HG02623 (cell line): ENCODE measurements at regions not wholly inside any gene's neighbourhood (a gene's known extent, or its start where the extent isn't known, plus 50 kb on each side); places are given as distances from the start of the nearest gene placed in this dataset.

Source experiments
- ATAC-seq: cut with Tn5 transposase; IDR thresholded peaks from one replicate; pipeline ENCODE4 v1.9.1; 2021; ENCODE audit warnings: moderate library complexity; ENCODE audit not compliant: unreplicated experiment

GRCh38 chr20:20993372-20993771 is 112.8 kb downstream of the LINC00237 start:
- no peak for ATAC-seq

- no peak for ATAC-seq
Measured at GRCh38 chr20:20992686-20993360, 113.3 kb downstream of the LINC00237 start.

GRCh38 chr20:20992277-20992676 is 113.9 kb downstream of the LINC00237 start:
- no peak for ATAC-seq

GRCh38 chr20:20989081-20989480 is 117.1 kb downstream of the LINC00237 start:
- ATAC-seq: no peak

- no peak for ATAC-seq
Measured at GRCh38 chr20:20979934-20980333, 126.2 kb downstream of the LINC00237 start.

GRCh38 chr20:20977786-20978185 is 128.4 kb downstream of the LINC00237 start:
- ATAC-seq: no peak

- ATAC-seq: no peak
Measured at GRCh38 chr20:20972490-20972889, 133.7 kb downstream of the LINC00237 start.

GRCh38 chr20:20971810-20972209 is 134.3 kb downstream of the LINC00237 start:
- ATAC-seq: no peak

- ATAC-seq: no peak
Measured at GRCh38 chr20:20970841-20971240, 135.3 kb downstream of the LINC00237 start.

GRCh38 chr20:20969701-20970280 is 136.4 kb downstream of the LINC00237 start:
- ATAC-seq: no peak

GRCh38 chr20:20967564-20968184 is 138.5 kb downstream of the LINC00237 start:
- ATAC-seq: no peak

- no peak for ATAC-seq
Measured at GRCh38 chr20:20966171-20966570, 140.0 kb downstream of the LINC00237 start.

- no peak for ATAC-seq
Measured at GRCh38 chr20:20959031-20959755, 147.0 kb downstream of the LINC00237 start.

- no peak for ATAC-seq
Measured at GRCh38 chr20:20956513-20956931, 149.6 kb downstream of the LINC00237 start.

GRCh38 chr20:20955892-20956291 is 150.3 kb downstream of the LINC00237 start:
- no peak for ATAC-seq

GRCh38 chr20:20953738-20954618 is 152.2 kb downstream of the LINC00237 start:
- no peak for ATAC-seq

GRCh38 chr20:20950620-20951019 is 155.5 kb downstream of the LINC00237 start:
- ATAC-seq: no peak

- ATAC-seq: no peak
Measured at GRCh38 chr20:20946122-20946759, 159.9 kb downstream of the LINC00237 start.

GRCh38 chr20:20941468-20941889 is 164.7 kb downstream of the LINC00237 start:
- no peak for ATAC-seq

- ATAC-seq: no peak
Measured at GRCh38 chr20:20939006-20939405, 167.2 kb downstream of the LINC00237 start.
